ENCODE measurements at regions not wholly inside any gene's neighbourhood (a gene's known extent, or its start where the extent isn't known, plus 50 kb on each side); places are given as distances from the start of the nearest gene placed in this dataset.

DNA sequence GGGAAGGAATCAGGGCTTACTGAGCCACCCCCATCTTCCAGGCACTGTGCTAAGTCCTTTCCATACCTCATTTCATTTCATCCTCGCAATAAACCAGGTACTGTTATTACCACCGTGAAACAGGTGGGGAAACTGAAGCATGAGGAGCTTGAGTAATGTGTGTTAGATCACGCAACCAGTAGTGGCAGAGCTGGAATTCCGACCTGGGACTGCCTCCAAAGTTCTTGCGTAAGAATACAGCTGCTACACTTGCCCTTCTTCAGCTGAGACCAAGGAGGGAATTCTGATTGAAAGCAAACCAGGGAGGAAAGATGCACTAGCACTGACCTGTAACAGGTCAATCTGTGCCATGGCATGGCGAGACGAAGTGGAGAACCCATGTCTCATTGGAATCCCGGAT lies 113.4 kb upstream of the MSX2 start:
- TF ChIP-seq, protein P1, sequence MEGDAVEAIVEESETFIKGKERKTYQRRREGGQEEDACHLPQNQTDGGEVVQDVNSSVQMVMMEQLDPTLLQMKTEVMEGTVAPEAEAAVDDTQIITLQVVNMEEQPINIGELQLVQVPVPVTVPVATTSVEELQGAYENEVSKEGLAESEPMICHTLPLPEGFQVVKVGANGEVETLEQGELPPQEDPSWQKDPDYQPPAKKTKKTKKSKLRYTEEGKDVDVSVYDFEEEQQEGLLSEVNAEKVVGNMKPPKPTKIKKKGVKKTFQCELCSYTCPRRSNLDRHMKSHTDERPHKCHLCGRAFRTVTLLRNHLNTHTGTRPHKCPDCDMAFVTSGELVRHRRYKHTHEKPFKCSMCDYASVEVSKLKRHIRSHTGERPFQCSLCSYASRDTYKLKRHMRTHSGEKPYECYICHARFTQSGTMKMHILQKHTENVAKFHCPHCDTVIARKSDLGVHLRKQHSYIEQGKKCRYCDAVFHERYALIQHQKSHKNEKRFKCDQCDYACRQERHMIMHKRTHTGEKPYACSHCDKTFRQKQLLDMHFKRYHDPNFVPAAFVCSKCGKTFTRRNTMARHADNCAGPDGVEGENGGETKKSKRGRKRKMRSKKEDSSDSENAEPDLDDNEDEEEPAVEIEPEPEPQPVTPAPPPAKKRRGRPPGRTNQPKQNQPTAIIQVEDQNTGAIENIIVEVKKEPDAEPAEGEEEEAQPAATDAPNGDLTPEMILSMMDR (conservative IDR thresholded peaks at IDR 0.05; ENCODE audit: low read length): no peak
- TF ChIP-seq EZH2phosphoT487 (IDR thresholded peaks at IDR 0.05; ENCODE audit: borderline replicate concordance): no peak

Measured in Loucy (cell line).